Upper lobe of left lung (tissue), 6 donors: ENCODE measurements at regions not wholly inside any gene's neighbourhood (a gene's known extent, or its start where the extent isn't known, plus 50 kb on each side); places are given as distances from the start of the nearest gene placed in this dataset.

Experiments used
- ATAC-seq, 2 donors: fragments of 200-7000 bp; cut with Tn5 transposase; one replicate each; pipeline ENCODE4 v1.9.1; 2022; ENCODE audit warnings: mild to moderate bottlenecking in 2 of 2, moderate library complexity in 2 of 2; ENCODE audit not compliant: low FRiP score in 2 of 2
- DNase-seq, 2 donors: peaks; one replicate each; pipeline ENCODE4 v3.0.0-alpha.2; 2019 to 2020
- H3K27ac ChIP-seq, 4 donors: fragments of 200-600 bp; sonication (generic); one replicate each; pipeline ENCODE4 v1.5.1; 2016 to 2019
- H3K27me3 ChIP-seq, 4 donors: fragments of 200-600 bp; sonication (generic); one replicate each; pipeline ENCODE4 v1.5.1; 2017 to 2019
- H3K36me3 ChIP-seq, 4 donors: fragments of 200-600 bp; sonication (generic); one replicate each; pipeline ENCODE4 v1.5.1; 2016 to 2019
- H3K4me1 ChIP-seq, 4 donors: fragments of 200-600 bp; sonication (generic); one replicate each; pipeline ENCODE4 v1.5.1; 2018 to 2019
- H3K4me3 ChIP-seq, 4 donors: fragments of 200-600 bp; sonication (generic); one replicate each; pipeline ENCODE4 v1.5.1; 2017 to 2019; ENCODE audit warnings: mild to moderate bottlenecking in 2 of 4, moderate library complexity in 1 of 4
- H3K9me3 ChIP-seq, 4 donors: fragments of 200-600 bp; sonication (generic); one replicate each; pipeline ENCODE4 v1.5.1; 2018 to 2019
- CTCF ChIP-seq, 6 experiments: fragments of 450-650 bp in 4 of 6; fragments of 200-600 bp in 2 of 6; sonication (generic) in 2 of 6; IDR thresholded peaks; one replicate each; pipeline ENCODE4 v1.5.1; 2016 to 2019; ENCODE audit warnings: antibody characterized with exemption in 6 of 6
- EP300 ChIP-seq, 4 donors: sonication (generic); formaldehyde crosslinking; IDR thresholded peaks; one replicate each; pipeline ENCODE4 v1.5.1; 2017; ENCODE audit warnings: antibody characterized with exemption in 4 of 4, control low read depth in 2 of 4
- POLR2A ChIP-seq, 4 donors: fragments of 450-650 bp; IDR thresholded peaks; one replicate each; pipeline ENCODE4 v1.5.1; 2016 to 2017; ENCODE audit warnings: antibody characterized with exemption in 4 of 4, mild to moderate bottlenecking in 2 of 4
- POLR2AphosphoS5 ChIP-seq, 2 donors: sonication (generic); formaldehyde crosslinking; IDR thresholded peaks; one replicate each; pipeline ENCODE4 v1.5.1; 2017; ENCODE audit warnings: antibody characterized with exemption in 2 of 2
- WGBS, 2 donors: methylation state at CpG; one replicate each; pipeline ENCODE4 v1.1.5; 2017 to 2018; 5-methylcytosine and 5-hydroxymethylcytosine counted together
- donor health status: DM: no; HTN: no; CAD: no; lungs with moderate emphysema.
- donor health status: DM: no; HTN: yes; CAD: no; lungs with severe emphysema.

GRCh38 chrX:96081891-96082290, 602.8 kb upstream of the DIAPH2 start:
- ATAC-seq, result no peak
- Histone ChIP-seq H3K27ac (no peak overlapping the region), H3K9me3 (no peaks in the 10 kb centered on the region), H3K27me3 (no peaks in the 10 kb centered on the region), H3K36me3 (no peaks in the 10 kb centered on the region), H3K4me1 (no peaks in the 10 kb centered on the region), H3K4me3 (no peak overlapping the region)
- no peak for TF ChIP-seq POLR2A (IDR thresholded peaks at IDR 0.05)
- no peak for TF ChIP-seq CTCF (IDR thresholded peaks at IDR 0.05)
- TF ChIP-seq EP300 (IDR thresholded peaks at IDR 0.05), result no peak
- TF ChIP-seq POLR2AphosphoS5 (IDR thresholded peaks at IDR 0.05), result no peak
- no peak for DNase-seq

GRCh38 chrX:96094616-96095015, 590.0 kb upstream of the DIAPH2 start:
- Histone ChIP-seq H3K4me1 (no peaks in the 10 kb centered on the region), H3K36me3 (no peaks in the 10 kb centered on the region), H3K4me3 (no peak overlapping the region), H3K27me3 (no peaks in the 10 kb centered on the region), H3K27ac (no peak overlapping the region), H3K9me3 (no peaks in the 10 kb centered on the region)
- 68 to 78% methylated on average over 5 of the region's 5 CpGs for WGBS, 2 donors
- TF ChIP-seq EP300 (IDR thresholded peaks at IDR 0.05) (no peak), POLR2AphosphoS5 (IDR thresholded peaks at IDR 0.05) (no peak), CTCF (IDR thresholded peaks at IDR 0.05) (no peak), POLR2A (IDR thresholded peaks at IDR 0.05) (no peak)
- no peak for ATAC-seq
- no peak for DNase-seq

GRCh38 chrX:96098471-96098870, 586.2 kb upstream of the DIAPH2 start:
- no peak for ATAC-seq
- no peaks in the 10 kb centered on the region for H3K9me3 ChIP-seq
- WGBS, 2 donors, result 74 to 88% methylated on average over 1 of the region's 1 CpG
- TF ChIP-seq EP300 (IDR thresholded peaks at IDR 0.05), result no peak
- no peak for TF ChIP-seq CTCF (IDR thresholded peaks at IDR 0.05)
- no peak for TF ChIP-seq POLR2AphosphoS5 (IDR thresholded peaks at IDR 0.05)
- no peak for TF ChIP-seq POLR2A (IDR thresholded peaks at IDR 0.05)
- H3K4me1 ChIP-seq, result no peaks in the 10 kb centered on the region
- no peak for DNase-seq
- no peak overlapping the region for H3K4me3 ChIP-seq
- no peak overlapping the region for H3K27ac ChIP-seq
- no peaks in the 10 kb centered on the region for H3K36me3 ChIP-seq
- no peaks in the 10 kb centered on the region for H3K27me3 ChIP-seq

- no peaks in the 10 kb centered on the region for H3K4me1 ChIP-seq
- ATAC-seq (no peak), DNase-seq (peak in 1 of 2 donors; percentile 25)
- no peaks in the 10 kb centered on the region for H3K27me3 ChIP-seq
- no peak overlapping the region for H3K27ac ChIP-seq
- no peak overlapping the region for H3K4me3 ChIP-seq
- TF ChIP-seq POLR2A (IDR thresholded peaks at IDR 0.05) (no peak), CTCF (IDR thresholded peaks at IDR 0.05) (no peak), EP300 (IDR thresholded peaks at IDR 0.05) (no peak), POLR2AphosphoS5 (IDR thresholded peaks at IDR 0.05) (no peak)
- WGBS, 2 donors, result 50 to 72% methylated on average over 9 of the region's 9 CpGs
- H3K36me3 ChIP-seq, result no peaks in the 10 kb centered on the region
- no peaks in the 10 kb centered on the region for H3K9me3 ChIP-seq
These were observed 581.6 kb upstream of the DIAPH2 start for GRCh38 chrX:96102997-96103396.

GRCh38 chrX:96112689-96113088, 572.0 kb upstream of the DIAPH2 start:
- ATAC-seq, result no peak
- no peak for DNase-seq
- H3K4me3 ChIP-seq, result no peak overlapping the region
- no peaks in the 10 kb centered on the region for H3K36me3 ChIP-seq
- WGBS, 2 donors, result 58 to 87% methylated on average over 1 of the region's 1 CpG
- no peak overlapping the region for H3K27ac ChIP-seq
- H3K27me3 ChIP-seq, result no peaks in the 10 kb centered on the region
- no peaks in the 10 kb centered on the region for H3K4me1 ChIP-seq
- TF ChIP-seq POLR2A (IDR thresholded peaks at IDR 0.05) (no peak), EP300 (IDR thresholded peaks at IDR 0.05) (no peak), POLR2AphosphoS5 (IDR thresholded peaks at IDR 0.05) (no peak), CTCF (IDR thresholded peaks at IDR 0.05) (no peak)
- peaks cover 0 to 5% (median 0%) of the 10 kb centered on the region in 4 donors for H3K9me3 ChIP-seq
